ENCODE measurements at regions not wholly inside any gene's neighbourhood (a gene's known extent, or its start where the extent isn't known, plus 50 kb on each side); places are given as distances from the start of the nearest gene placed in this dataset.

DNA sequence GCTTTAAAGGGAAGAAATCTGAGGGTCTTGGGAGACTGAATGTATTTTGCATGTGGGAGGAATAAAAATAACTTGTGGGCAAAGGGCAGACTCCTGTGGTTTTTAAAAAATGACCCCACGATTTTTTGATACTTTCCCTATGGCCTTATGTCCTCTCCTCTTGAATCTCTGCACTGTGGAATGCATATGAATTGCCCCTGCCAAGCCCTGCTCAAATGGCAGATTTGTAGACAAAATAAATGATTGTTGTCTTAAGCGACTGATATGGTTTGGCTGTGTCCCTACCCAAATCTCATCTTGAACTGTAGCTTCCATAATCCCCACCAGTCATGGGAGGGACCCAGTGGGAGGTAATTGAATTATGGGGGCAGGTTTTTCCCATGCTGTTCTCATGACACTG lies 223.8 kb downstream of the DACT1 start:
- DNase-seq, result no peak

DNA sequence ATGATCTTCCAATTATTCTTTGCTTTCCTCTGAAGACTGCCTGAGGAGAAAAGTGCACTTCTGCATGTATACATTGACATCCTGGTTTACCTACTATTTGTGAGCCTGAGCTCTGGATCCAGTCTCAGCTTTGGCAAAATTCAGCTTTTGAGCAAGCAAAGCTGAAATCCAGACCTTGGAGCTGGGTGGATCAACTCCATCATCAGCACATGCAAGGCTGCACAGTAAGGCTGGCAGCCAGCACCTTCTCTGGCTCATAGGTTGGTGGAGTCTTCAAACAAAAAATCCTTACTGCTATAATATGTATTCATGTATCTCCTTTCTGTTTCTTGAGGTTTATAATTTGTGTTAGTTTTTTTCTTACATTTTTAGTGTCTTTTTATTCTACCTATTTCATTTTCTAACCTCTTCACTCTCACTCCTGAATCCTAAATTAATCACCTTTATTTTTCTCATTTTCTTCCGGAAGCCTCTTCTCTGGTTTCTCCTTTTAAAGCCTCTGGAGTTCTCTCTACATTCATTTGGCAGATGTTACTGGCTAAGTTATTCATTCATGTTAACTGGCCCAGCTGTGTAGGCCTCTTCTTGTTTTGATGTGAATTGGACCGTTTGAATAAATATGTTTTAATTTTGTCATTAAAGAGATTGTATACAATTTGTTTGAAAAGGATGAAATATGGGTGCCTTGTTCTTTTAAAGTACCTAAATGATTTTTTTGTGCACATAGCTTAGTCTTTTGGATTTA lies 224.8 kb downstream of the DACT1 start:
- no peak for DNase-seq

DNA sequence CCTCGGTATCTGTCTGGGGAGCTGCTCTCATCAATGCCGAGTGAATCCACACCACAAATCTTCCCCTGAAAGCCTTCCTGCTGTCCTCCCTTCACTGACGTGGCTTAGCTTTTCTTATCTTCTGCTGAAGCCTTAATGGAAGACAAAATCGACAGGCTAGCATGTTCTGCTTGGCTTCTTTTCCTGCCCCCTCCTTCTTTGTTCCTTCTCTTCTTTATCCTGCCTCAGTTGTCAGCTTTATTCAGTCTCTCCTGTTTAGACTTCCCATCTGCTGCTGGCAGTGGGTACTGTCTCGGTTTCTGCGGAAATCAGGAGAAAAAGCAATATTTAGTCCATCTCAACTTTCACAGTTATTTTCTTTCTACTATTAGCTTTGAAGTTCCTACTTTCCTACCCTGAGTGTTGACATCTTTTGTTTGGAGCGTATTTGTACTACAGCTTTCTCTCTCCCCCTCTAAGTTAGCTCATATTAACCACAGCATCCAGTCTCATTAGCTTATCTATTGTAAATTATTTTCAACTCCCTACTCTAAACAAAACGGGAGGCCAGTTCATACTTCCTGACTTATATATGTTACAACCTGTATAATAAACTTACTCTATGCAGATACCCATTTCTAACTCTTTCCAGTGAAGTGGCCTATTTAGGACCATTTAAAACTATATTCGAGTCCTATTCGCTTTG lies 226.0 kb downstream of the DACT1 start:
- no peak for DNase-seq

DNA sequence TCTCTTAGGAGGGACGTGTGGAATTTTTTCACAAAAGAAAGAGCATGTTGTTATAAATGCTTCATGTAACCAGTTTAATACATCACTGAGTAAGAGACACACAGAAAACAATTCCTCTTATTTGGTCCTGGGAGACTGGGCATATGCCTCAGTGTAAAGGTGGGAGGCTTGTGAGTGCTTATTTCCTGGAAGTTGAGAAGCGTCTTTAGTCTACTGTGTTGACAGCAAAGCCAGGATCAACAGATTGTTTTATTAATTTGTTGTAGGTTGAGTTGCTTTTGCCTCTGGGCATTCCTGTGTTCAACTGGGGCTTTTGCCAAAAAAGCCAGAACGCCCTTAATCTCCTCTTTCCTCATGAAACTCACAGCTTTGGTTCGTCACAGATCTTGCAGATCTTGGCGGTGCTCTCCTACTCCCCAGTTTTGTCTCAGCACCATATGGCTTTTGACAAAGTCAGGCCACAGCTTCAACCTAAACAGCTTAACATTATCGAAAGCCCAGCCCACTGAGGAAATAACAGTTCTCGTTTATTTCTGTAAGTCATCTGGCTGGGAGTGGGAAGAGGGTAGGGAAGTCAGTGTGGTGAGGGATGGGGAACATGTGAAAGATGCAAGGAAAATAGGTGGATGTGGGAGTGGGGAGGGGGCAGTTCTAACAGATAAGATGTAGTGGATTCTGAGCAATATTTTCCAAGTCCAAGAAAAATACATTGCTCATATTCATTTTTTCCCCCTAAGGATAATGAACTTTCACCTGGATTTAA lies 227.2 kb downstream of the DACT1 start:
- DNase-seq, result no peak

DNA sequence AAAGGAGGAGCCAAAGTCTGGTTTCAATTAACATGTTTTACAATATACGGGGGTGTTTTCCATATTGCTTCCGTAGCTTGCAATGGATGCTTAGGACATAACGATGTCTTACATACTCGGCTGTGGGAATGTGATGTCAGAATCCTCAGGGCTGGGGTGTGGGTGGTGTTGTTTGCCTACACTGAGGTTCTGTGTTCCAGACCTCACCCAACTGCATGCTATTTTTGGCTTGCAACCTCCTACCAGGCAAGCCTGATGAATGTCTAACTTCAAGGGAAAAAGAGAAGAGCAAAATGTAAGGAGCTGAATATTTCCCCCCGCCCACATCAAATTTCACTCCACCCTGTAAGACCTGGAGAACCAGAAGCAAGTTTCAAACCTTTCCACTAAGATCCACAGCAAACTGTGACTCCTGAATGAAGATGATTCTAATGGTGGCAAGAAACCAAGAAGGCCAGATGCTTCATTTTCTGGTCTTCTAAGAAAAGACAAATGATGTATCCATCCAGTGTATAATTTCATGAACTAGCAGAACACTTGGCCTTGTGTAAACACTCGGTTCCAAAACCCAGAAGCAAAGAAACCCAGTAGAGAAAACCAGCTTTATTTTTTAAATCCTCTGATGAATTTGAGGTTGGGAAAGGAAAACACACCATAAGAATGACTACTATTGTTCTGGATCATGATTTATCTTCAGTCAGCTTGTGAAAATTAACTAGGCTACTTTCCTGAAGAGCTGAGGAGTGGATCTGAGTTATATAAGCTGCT lies 227.9 kb downstream of the DACT1 start:
- no peak for DNase-seq

DNA sequence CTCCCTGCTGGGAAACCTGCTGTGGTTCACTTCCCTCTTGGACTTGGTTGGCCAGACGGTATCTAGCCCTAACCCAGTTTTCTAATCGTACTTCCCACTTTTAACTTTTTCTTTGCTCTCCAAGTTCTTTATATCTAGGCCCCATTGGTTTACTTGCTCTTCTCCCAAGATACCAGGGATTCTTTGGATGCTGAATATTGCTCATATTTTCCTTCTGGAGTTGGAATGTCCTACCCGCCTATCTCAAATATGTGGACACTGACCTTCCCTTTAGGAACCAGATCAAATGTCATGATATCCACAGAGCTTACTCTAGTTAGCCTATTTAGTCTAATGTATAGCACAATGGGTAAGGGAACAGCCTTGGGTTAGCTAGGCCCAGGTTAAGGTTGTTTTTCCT lies 228.6 kb downstream of the DACT1 start:
- no peak for DNase-seq

DNA sequence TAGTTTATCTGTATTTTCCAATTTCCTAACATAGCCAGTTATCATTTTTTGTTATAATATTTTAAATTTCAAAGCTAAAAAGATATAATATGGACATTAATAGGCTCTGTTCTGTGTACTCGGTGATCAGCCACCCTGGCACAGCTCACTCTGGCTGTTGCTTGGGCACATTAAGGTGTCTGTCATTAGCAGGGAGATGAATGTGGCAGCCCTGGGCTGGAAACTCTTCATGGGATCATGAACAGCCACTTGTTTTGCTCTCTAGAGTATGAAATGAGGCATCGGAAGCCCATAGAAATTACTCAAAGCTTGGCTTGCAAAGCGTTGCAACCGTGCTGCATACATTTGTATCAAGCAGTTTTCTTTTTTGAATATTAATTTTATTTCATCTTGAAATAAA lies 233.2 kb downstream of the DACT1 start:
- no peak for DNase-seq

DNA sequence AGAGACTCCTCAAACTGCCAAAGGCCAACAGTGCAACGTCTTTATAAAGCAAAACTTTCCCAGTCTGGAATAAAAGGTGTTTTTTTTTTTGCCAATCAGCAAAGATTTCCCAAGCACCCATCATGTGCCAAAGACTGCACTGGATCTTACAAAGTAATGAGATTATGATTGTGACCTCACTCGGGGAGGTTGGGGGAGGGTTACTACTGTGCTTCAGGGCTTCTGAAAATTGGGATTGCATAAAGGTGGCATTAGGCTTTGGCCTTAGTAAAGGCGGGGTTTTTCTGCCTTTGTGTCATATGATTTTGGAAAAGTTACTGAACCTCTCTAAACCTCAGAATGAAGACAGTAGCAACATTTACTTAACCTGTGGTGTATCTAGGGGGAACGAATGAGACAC lies 233.8 kb downstream of the DACT1 start:
- DNase-seq, result no peak

DNA sequence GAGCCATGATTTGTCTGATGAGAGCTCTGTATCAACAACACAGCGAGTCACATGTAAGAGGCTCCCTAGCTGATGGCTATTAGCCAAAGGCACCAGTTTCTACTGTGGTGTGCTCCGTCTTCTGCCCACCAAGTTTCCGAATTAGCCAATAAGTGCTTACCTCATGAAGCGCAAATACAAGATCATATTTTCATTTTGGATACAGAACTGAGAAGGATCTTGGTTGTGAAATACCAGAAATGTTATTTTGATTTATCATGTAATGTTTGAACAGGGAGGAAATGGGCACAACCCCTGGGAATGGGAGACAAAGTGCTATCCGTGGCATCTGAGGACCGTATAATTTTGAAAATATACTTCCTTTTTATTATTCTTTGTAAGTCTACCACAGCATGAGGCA lies 234.3 kb downstream of the DACT1 start:
- DNase-seq, result no peak

DNA sequence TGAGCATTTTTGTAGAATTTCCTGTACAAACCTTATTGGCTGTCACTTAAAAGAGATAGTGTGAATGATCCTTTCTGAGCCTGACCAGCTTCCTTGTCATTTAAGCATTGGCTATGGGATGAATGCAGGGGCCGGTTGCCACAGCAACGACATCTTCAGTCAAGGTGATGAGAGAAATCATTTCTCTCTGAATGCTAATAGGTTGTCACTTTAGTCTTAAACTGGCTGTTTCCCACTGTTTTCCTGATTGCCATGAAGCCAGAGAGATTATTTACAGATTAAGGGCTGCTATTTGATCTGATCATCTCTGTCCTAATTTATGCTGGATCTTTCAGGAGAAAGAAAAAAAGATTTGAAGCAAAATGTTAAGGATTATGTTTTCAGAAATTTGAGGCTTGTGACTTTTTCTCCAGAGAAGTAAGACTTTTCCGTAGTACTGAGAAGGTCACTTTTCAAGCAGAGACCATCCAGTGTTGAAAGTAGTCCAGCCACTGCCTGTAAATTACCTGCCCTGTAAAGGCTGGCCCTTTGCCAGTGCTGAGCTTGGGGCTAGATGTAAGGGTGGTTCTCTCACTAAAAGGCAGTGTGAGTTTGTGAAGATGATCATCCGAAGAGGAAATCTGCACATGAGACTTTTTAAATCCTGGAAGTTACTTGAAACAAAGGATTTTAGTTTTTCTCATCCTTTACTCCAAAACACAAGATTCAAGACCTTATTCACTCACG lies 235.6 kb downstream of the DACT1 start:
- DNase-seq, result no peak

DNA sequence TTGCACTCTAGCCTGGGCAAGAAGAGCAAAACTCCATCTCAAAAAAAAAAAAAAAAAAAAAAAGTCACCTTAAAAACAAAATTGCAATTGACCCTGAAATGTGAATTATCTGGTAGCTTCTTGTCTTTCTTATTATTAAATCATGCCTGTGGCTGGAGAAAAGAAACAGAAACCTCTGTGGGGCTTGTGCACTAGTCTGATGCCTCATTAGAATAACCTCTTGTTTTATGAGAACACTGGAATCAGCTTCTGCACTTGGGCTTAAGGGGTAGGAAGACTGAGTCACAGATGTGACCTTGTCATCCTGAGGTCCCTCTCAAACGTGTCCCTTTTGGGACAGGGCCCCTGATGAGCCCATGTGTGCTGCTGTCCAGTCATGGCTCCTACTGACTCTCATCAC lies 237.9 kb downstream of the DACT1 start:
- DNase-seq, result no peak

DNA sequence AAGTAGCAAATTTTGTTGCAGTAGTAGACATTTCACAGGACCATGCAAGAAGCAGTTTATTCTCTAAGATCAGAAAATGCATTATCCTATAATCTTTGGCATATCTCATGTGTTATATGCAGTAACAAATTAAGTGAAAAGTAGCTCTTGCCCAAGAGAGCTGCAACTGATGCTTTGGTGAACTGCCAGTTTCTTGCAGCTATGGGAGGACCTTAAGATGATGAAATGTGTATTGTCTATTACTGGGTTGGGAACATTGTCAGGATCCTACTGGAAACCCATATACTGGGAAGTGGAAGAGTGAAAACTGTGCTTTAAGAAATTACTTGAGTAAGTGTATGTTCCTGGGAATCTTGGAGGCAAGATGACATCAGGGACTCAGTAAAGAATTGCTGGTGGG lies 238.8 kb downstream of the DACT1 start:
- DNase-seq, result no peak

DNA sequence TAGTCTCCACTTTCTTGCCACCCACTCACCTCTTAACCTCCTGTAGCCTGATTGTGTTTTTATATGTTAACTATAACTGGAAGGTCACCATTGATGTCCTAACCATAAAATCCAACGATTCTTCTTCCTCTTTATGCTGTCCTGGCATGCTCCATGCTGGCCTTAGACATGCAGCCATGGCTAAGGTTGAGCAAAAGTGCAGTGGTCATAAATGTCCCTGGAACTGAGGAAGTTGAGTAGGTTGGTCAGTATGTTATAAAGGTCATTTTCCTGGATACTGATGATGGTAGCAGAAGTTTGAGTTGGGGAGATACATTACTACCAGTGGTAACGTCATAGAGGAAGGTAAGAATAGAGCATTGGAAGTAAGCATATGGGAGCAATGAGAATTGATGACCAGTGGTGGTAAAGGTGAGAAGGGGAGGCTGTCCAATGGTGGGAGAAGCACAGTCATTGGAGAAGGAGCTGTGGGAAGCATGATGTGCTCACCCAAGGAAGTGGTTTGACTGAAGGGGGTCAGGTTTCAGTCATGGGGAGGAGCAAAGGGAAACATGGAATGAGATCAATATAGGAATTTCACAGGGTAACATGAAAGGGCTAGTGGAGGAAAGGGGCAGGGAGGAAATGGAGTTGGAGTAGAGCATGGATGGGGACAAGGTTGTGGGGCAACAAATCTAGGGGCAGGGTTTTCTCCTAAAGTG lies 240.8 kb downstream of the DACT1 start:
- no peak for DNase-seq

DNA sequence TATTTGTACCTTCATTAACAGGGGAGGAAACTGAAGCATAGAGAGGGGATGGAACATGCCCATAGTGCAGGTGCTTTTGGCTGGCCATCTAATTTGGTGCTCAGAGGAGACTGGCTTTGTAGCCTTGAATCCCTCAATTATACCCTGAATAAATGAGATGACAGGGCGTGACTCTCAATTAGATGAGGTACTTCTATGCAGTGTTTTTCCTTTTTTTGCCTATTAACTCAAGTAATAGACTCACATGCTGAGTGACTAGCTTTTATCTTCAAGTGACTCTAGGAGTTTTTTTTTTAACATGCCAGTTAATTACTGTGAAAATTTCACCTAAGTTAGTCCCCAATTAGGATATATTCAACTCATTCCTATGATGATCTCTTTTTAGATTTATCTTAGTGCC lies 243.7 kb downstream of the DACT1 start:
- DNase-seq, result no peak

DNA sequence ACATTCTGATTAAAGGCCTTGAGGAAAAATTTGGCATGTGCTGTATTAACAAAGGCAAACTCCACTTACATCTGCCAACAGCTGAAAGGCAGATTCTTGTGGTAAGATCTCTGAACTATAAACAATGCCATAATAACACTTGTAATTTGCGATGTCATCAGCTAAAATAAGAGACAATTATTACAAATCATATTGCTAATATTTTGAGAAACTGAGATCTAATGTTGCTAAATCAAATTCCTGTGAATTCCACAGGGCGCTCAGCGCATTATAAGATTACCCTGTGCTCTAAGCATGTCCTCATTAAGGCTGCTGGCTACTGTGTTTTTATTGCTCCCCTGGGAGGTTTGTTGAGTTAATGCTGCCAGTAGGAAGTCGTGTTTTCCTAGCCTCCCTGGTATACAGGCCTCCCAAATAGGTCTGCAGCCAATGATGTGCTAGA lies 244.8 kb downstream of the DACT1 start:
- no peak for DNase-seq

DNA sequence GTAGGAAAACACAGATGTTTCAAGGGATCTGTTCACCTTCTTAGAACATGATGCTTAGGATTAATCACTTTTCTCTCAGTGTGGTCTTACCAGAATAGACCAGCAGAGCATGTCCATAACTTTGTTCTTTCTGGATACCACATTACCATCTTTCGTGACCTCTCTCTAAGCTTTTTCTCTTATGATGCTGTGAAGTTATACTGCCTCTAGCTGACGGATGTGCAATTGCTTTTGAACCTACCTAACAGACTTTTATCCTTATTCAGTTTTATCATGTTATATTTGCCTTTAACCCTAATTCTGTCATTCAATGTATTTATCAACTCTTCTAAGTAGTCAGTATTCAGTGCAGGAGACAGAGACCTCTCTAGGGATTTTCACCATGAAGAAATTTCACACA lies 246.7 kb downstream of the DACT1 start:
- DNase-seq, result no peak

DNA sequence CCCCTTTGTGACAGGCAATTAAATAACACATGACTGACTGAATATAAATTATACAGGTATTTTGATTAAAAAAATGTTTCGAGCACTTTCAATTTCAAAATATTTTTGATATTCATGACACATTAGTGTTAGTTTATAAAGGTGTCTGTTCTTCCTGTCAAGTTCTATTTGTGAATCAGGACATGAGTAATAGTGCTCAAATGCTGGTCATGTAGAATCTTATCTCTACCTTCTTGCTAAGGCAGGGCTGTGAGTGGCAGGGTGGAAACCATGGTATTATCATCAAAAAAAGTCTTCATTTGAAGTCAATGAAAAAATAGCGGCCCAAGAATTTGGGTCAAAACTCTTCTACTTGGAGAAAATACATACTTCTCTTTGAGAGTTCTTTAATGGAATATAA lies 250.2 kb downstream of the DACT1 start:
- no peak for DNase-seq

DNA sequence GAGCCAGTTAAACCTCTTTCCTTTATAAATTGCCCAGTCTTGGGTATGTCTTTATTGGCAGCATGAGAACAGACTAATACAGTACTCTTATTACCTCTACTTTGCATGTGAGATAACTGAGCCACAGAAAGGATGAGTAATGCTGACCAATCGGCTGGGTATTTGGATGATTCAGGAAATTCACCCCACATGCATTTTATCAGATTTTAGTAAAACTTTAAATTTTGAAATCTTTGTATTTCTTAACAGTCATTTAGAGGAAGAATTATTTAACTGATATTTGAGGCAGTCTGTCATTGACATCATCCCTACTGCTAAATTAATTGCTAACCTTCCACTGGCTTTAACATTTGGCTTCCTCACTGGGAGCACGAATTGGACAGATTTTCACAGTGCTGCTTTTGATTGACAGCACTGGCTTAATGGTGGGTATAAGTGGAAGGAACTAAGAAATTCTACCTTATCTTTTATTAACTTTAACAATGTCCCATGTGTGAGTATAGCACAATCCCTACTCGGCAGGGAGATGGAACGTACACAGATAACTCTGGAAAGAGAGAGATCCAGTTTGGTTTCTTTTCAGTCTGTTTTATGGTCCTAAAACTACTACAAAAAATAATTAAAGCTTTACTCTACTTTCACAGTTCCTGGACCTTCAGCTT lies 261.0 kb downstream of the DACT1 start:
- DNase-seq, result no peak

DNA sequence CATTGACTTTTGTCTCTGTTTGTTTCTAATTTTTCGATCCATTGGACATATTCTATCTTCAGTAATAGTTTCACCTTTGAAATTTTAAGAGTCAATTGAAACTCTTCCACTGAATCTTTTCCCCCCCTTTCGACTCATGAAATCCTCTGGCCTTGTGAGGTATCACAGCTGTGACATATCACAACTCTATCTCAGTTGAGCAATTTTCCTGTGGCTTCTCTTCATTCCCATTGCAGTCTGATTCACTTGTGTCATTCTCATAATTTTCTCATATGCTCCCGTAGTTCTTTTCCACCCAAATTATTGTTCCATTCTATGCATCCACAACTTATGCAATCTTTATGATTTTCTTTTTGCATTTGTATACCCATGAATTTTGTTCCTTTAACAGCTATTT lies 261.6 kb downstream of the DACT1 start:
- no peak for DNase-seq

DNA sequence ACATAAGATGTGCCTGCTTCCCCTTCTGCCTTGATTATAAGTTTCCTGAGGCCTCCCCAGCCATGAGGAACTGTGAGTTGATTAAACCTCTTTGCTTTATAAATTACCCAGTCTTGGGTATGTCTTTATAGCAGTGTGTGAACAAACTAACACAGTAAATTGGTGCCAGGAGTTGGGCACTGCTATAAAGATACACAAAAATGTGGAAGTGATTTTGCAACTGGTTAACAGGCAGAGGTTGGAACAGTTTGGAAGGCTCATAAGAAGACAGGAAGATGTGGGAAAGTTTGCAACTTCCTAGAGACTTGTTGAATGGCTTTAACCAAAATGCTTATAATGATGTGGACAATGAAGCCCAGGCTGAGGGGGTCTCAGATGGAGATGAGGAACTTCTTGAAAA lies 264.1 kb downstream of the DACT1 start:
- no peak for DNase-seq

DNA sequence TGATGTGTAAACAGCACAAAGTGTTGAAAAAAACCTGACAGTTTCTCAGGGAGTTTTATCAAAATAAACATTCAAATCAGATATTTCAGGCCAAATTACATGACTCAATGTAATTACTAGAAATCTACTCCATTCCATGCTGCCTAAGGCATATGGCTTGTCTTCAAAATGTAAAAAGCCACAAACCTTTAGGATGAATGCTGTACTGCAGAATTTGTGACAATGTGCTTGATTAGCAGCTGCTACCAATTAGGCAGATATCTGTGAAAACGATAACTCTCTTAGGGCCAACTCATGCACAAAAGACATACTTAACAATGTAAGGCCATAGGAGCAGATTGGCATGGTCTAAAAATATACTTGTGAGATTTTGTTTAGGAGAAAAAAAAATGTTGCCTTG lies 267.0 kb downstream of the DACT1 start:
- no peak for DNase-seq

Data from AML-193 (cell line).